GM12878 (cell line): ENCODE measurements at regions not wholly inside any gene's neighbourhood (a gene's known extent, or its start where the extent isn't known, plus 50 kb on each side); places are given as distances from the start of the nearest gene placed in this dataset.
A peak's percentile ranks its signal among the peaks of the same experiment; 100 is the strongest.

Experiments
- ATAC-seq: fragments of 200-7000 bp; cut with Tn5 transposase; 3 replicates; pipeline ENCODE4 v1.9.1; 2020; ENCODE audit warnings: mild to moderate bottlenecking, moderate library complexity
- BruUV-seq: library from RNA; stranded (reverse); fragments of 400-500 nt; replicated peaks from 2 replicates; lab custom pipeline; 2021; lab: Mats Ljungman, UMichigan
- CTCF ChIA-PET: fragments of 300-600 bp; sonication (Branson Sonifier 250); formaldehyde crosslinking; extraction: SDS; loops from one replicate; lab custom pipeline; 2021; ENCODE audit warnings: inconsistent platforms; lab: Yijun Ruan, JAX
- POLR2A ChIA-PET: fragments of 350-600 bp; formaldehyde crosslinking; extraction: SDS; loops from one replicate; lab custom pipeline; 2021; ENCODE audit warnings: inconsistent platforms; lab: Charles Lee
- RAD21 ChIA-PET: fragments of 300-600 bp; sonication (Branson Sonifier 250); formaldehyde crosslinking; loops from one replicate; lab custom pipeline; 2023; ENCODE audit warnings: antibody characterized with exemption; ENCODE audit not compliant: unreplicated experiment; lab: Charles Lee
- SMC1A ChIA-PET: fragments of 300-600 bp; sonication (Branson Sonifier 250); formaldehyde crosslinking; loops from one replicate; lab custom pipeline; 2023; ENCODE audit not compliant: unreplicated experiment, uncharacterized antibody; lab: Charles Lee
- DNase-seq: peaks from one replicate; pipeline ENCODE4 v3.0.0-alpha.2; 2011; ENCODE audit warnings: low read depth, low spot score
- FAIRE-seq: peaks from 3 replicates; lab custom pipeline; 2011; peaks lifted over from hg19 to GRCh38; lab: Jason Lieb, UNC
- H2AFZ ChIP-seq: 2 replicates; pipeline ENCODE4 v1.6.0; 2011; ENCODE audit warnings: low read depth, low read length, control low read depth; ENCODE audit not compliant: control insufficient read depth
- H3K27ac ChIP-seq: 2 replicates; pipeline ENCODE4 v1.5.1; 2011; ENCODE audit warnings: control low read depth; ENCODE audit not compliant: control insufficient read depth, insufficient read depth
- H3K27me3 ChIP-seq, 2 experiments: replicated peaks in 1 of 2; 2 replicates each; pipeline versions ENCODE4 v1.6.0 to v1.6.1; 2011; ENCODE audit warnings: low read length in 1 of 2; ENCODE audit not compliant: control insufficient read depth in 2 of 2, insufficient read depth in 2 of 2
- H3K36me3 ChIP-seq, 2 experiments: 2 replicates each; pipeline ENCODE4 v1.5.1; 2011; ENCODE audit warnings: low read length in 1 of 2; ENCODE audit not compliant: control insufficient read depth in 2 of 2, insufficient read depth in 2 of 2
- H3K4me1 ChIP-seq: 2 replicates; pipeline ENCODE4 v1.6.1; 2011; ENCODE audit warnings: mild to moderate bottlenecking, low read length, moderate library complexity, mixed read lengths; ENCODE audit not compliant: control insufficient read depth, insufficient read depth
- H3K4me2 ChIP-seq: 2 replicates; pipeline ENCODE4 v1.6.0; 2011; ENCODE audit warnings: control low read depth; ENCODE audit not compliant: control insufficient read depth, insufficient read depth
- H3K4me3 ChIP-seq: fragments of 200-600 bp; sonication (generic); 2 replicates; pipeline ENCODE4 v1.5.1; 2016
- H3K79me2 ChIP-seq: 2 replicates; pipeline ENCODE4 v1.6.0; 2011; ENCODE audit warnings: low read length; ENCODE audit not compliant: control insufficient read depth, insufficient read depth
- H3K9ac ChIP-seq: 2 replicates; pipeline ENCODE4 v1.8.0; 2011; ENCODE audit warnings: low read length, control low read depth, mixed read lengths; ENCODE audit not compliant: control insufficient read depth, insufficient read depth
- H3K9me3 ChIP-seq: replicated peaks from 3 replicates; pipeline ENCODE4 v1.5.1; 2011; ENCODE audit warnings: mild to moderate bottlenecking, low read length; ENCODE audit not compliant: control insufficient read depth, insufficient read depth
- H4K20me1 ChIP-seq: 2 replicates; pipeline ENCODE4 v1.6.0; 2011; ENCODE audit not compliant: control insufficient read depth, insufficient read depth
- IKZF1 ChIP-seq: fragments of 450-650 bp; conservative IDR thresholded peaks from 2 replicates; pipeline ENCODE4 v1.6.1; 2017; ENCODE audit warnings: antibody characterized with exemption, mild to moderate bottlenecking
- MEF2B ChIP-seq: fragments of 450-650 bp; IDR thresholded peaks from 2 replicates; pipeline ENCODE4 v1.6.1; 2018; ENCODE audit warnings: mild to moderate bottlenecking, moderate library complexity; ENCODE audit not compliant: partially characterized antibody, poor library complexity, severe bottlenecking
- MXI1 ChIP-seq: fragments of 150-350 bp; IDR thresholded peaks from 2 replicates; pipeline ENCODE4 v1.6.1; 2011; ENCODE audit warnings: low read depth, mild to moderate bottlenecking, inconsistent platforms, low read length, improper control_type of control experiment
- PAX8 ChIP-seq: fragments of 450-650 bp; IDR thresholded peaks from 2 replicates; pipeline ENCODE4 v1.6.1; 2017; ENCODE audit warnings: mild to moderate bottlenecking, moderate library complexity
- SIX5 ChIP-seq: IDR thresholded peaks from 2 replicates; pipeline ENCODE4 v1.6.1; 2011; ENCODE audit warnings: mild to moderate bottlenecking, low read depth, low read length, moderate library complexity; ENCODE audit not compliant: severe bottlenecking
- SMAD5 ChIP-seq: IDR thresholded peaks from 2 replicates; pipeline ENCODE4 v1.6.1; 2016; ENCODE audit warnings: antibody characterized with exemption, low read depth
- SREBF1 ChIP-seq: IDR thresholded peaks from 2 replicates; pipeline ENCODE4 v1.6.1; 2012; ENCODE audit warnings: mild to moderate bottlenecking, low read length
- TCF7 ChIP-seq: IDR thresholded peaks from 2 replicates; pipeline ENCODE4 v1.6.1; 2014; ENCODE audit warnings: antibody characterized with exemption, borderline replicate concordance
- YBX1 ChIP-seq: fragments of 450-650 bp; IDR thresholded peaks from 2 replicates; pipeline ENCODE4 v1.6.1; 2016; ENCODE audit warnings: antibody characterized with exemption
- ZBED1 ChIP-seq: IDR thresholded peaks from 2 replicates; pipeline ENCODE4 v1.6.1; 2016; ENCODE audit warnings: borderline replicate concordance
- ZNF622 ChIP-seq: fragments of 450-650 bp; IDR thresholded peaks from 2 replicates; pipeline ENCODE4 v1.6.1; 2017; ENCODE audit warnings: mild to moderate bottlenecking, inconsistent platforms
- WGBS: methylation state at CpG from one replicate; pipeline ENCODE4 v1.1.6; 2016; ENCODE audit warnings: low lambda C conversion rate; ENCODE audit not compliant: insufficient replicate concordance, insufficient coverage; ENCODE audit errors: missing lambda C conversion rate; 5-methylcytosine and 5-hydroxymethylcytosine counted together
- in situ Hi-C: fragments of 300-500 bp; cut with MboI; formaldehyde crosslinking; loops from 9 replicates; pipeline ENCODE4 v1.14.3; 2018; ENCODE audit warnings: mixed read lengths
- intact Hi-C: fragments of 100-400 bp; cut with micrococcal nuclease; formaldehyde crosslinking; loops from one replicate; pipeline ENCODE4 v1.14.2; 2022; ENCODE audit not compliant: unreplicated experiment
- TF ChIP-seq, protein P1 (sequence below): fragments of 450-650 bp; IDR thresholded peaks from 2 replicates; pipeline ENCODE4 v1.6.1; 2017; ENCODE audit warnings: low read depth, mild to moderate bottlenecking, moderate library complexity
- TF ChIP-seq, protein P2 (sequence below): fragments of 450-650 bp; IDR thresholded peaks from 2 replicates; pipeline ENCODE4 v1.6.1; 2016; ENCODE audit warnings: mild to moderate bottlenecking

- Histone ChIP-seq H3K9ac (no peak overlapping the region), H3K4me1 (peaks cover 27% of the 10 kb centered on the region), H3K79me2 (peaks cover 2% of the 10 kb centered on the region), H2AFZ (no peak overlapping the region), H3K27me3 (no peaks in the 10 kb centered on the region), H4K20me1 (no peaks in the 10 kb centered on the region), H3K4me3 (peak overlapping the region; percentile 59; the same call in 1 of the 2 replicates), H3K9me3 (no peaks in the 10 kb centered on the region), H3K36me3 (no peaks in the 10 kb centered on the region), H3K4me2 (peak overlapping the region; percentile 99), H3K27ac (peak overlapping the region; percentile 75; the same call in 1 of the 2 replicates)
- ChIA-PET CTCF (interaction anchor here (1.2 to 2.0 kb wide), 4 partner anchors 13 to 104 kb away, joined by 3 to 7 read pairs (median 3); no protein-coding TSS in a partner anchor), RAD21 (interaction anchor here (1.0 to 2.8 kb wide), 10 partner anchors 25 to 230 kb away, joined by 3 to 19 read pairs (median 5); partner anchors contain the start of gene KLF12), POLR2A (interaction anchor here (0.6 to 2.9 kb wide), 3 partner anchors 12 to 39 kb away, joined by 3 to 16 read pairs (median 4); no protein-coding TSS in a partner anchor), SMC1A (interaction anchor here (1.1 to 3.1 kb wide), 12 partner anchors 11 to 117 kb away, joined by 3 to 21 read pairs (median 8); partner anchors contain the start of gene KLF12)
- in situ Hi-C loops (no loop called here), intact Hi-C loops (loop anchor here (2.0 kb wide), 3 partner anchors 25 to 69 kb away; no protein-coding TSS in a partner anchor)
- ATAC-seq (no peak), FAIRE-seq (no peak), DNase-seq (no peak)
- no TSS peak for BruUV-seq
- TF ChIP-seq, protein P1, sequence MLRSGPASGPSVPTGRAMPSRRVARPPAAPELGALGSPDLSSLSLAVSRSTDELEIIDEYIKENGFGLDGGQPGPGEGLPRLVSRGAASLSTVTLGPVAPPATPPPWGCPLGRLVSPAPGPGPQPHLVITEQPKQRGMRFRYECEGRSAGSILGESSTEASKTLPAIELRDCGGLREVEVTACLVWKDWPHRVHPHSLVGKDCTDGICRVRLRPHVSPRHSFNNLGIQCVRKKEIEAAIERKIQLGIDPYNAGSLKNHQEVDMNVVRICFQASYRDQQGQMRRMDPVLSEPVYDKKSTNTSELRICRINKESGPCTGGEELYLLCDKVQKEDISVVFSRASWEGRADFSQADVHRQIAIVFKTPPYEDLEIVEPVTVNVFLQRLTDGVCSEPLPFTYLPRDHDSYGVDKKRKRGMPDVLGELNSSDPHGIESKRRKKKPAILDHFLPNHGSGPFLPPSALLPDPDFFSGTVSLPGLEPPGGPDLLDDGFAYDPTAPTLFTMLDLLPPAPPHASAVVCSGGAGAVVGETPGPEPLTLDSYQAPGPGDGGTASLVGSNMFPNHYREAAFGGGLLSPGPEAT, result no peak
These were observed 70.6 kb downstream of the KLF12 start for GRCh38 chr13:74063533-74064100.

DNA sequence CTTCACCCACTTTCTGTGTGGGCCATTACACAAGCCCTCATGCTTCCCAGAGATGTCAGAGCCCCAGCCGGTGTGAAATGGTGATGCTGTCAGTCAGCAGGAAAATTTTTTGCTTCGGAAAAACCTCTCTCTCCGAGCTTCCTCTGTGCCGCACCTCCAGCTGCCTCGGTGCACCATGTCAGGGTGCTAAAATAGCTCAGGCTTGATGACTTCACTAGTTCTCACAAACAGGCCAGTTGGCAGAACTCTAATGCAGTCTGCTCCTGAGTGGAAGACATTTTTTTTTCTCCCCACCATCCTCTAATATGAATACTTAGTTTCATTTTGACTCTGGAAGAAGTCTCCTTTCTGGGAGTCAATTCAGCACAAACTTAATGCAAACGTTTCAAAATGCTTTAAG is 71.3 kb downstream of the KLF12 start:
- 0% methylated on average over 6 of the region's 6 CpGs for WGBS
- Histone ChIP-seq H3K9ac (peak overlapping the region; percentile 67), H3K79me2 (peaks cover 2% of the 10 kb centered on the region), H3K4me2 (peak overlapping the region; percentile 99), H3K36me3 (no peaks in the 10 kb centered on the region), H3K27me3 (no peaks in the 10 kb centered on the region), H4K20me1 (no peaks in the 10 kb centered on the region), H3K27ac (peak overlapping the region; percentile 75), H3K4me1 (peaks cover 27% of the 10 kb centered on the region), H3K9me3 (no peaks in the 10 kb centered on the region), H2AFZ (peak overlapping the region; percentile 47), H3K4me3 (peak overlapping the region; percentile 59)
- FAIRE-seq (peak; percentile 87), DNase-seq (peak; percentile 52), ATAC-seq (peak; percentile 90)
- no TSS peak for BruUV-seq
- in situ Hi-C loops (no loop called here), intact Hi-C loops (loop anchor here (2.0 kb wide), 2 partner anchors 36 to 70 kb away; no protein-coding TSS in a partner anchor)
- ChIA-PET POLR2A (interaction anchor here (0.6 to 2.9 kb wide), 4 partner anchors 12 to 72 kb away, joined by 3 to 16 read pairs (median 4); no protein-coding TSS in a partner anchor), CTCF (interaction anchor here (0.9 to 2.0 kb wide), 7 partner anchors 10 to 103 kb away, joined by 3 to 7 read pairs (median 3); no protein-coding TSS in a partner anchor), SMC1A (interaction anchor here (0.9 to 3.1 kb wide), 17 partner anchors 10 to 151 kb away, joined by 3 to 21 read pairs (median 6); partner anchors contain the start of gene KLF12), RAD21 (interaction anchor here (1.0 to 2.8 kb wide), 14 partner anchors 24 to 229 kb away, joined by 3 to 19 read pairs (median 4); partner anchors contain the start of gene KLF12)
- no peak for TF ChIP-seq ZNF622
- TF ChIP-seq YBX1, result no peak
- no peak for TF ChIP-seq SREBF1
- TF ChIP-seq ZBED1, result no peak
- peak; percentile 50 for TF ChIP-seq IKZF1
- TF ChIP-seq SIX5, result no peak
- no peak for TF ChIP-seq SMAD5
- peak; percentile 45 for TF ChIP-seq MEF2B
- TF ChIP-seq PAX8, result no peak
- TF ChIP-seq TCF7, result no peak
- TF ChIP-seq, protein P2, sequence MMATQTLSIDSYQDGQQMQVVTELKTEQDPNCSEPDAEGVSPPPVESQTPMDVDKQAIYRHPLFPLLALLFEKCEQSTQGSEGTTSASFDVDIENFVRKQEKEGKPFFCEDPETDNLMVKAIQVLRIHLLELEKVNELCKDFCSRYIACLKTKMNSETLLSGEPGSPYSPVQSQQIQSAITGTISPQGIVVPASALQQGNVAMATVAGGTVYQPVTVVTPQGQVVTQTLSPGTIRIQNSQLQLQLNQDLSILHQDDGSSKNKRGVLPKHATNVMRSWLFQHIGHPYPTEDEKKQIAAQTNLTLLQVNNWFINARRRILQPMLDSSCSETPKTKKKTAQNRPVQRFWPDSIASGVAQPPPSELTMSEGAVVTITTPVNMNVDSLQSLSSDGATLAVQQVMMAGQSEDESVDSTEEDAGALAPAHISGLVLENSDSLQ, result peak; percentile 58; the same call in 1 of the 2 replicates
- TF ChIP-seq MXI1, result no peak
